HUDEP-2 (cell line): ENCODE measurements at regions not wholly inside any gene's neighbourhood (a gene's known extent, or its start where the extent isn't known, plus 50 kb on each side); places are given as distances from the start of the nearest gene placed in this dataset.

Experiments
- DNase-seq, 76 experiments: peaks; one replicate each; lab custom pipeline; 2025; ENCODE audit not compliant: unreplicated experiment in 76 of 76; lab: John Stamatoyannopoulos, UW

DNA sequence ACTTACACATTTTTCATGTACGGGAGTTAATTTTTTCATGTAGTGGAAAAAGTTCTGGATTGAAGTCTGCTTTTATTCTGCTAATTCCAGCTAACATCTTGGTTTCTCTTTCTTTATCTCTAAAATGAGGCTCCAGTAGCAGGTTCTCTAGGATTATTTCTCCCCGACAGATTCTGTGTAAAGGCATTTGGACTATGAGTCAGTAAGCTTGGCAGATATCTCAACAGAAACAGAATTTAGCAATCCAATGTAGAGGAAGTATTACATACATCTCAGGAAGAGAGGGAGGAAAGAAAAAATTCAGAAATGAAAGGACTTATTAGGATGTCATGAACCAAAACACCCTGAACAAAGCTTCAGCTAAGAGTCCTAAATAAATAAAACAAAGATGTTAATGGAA, 1682.3 kb upstream of the TENM3 start:
- no peak for DNase-seq

DNA sequence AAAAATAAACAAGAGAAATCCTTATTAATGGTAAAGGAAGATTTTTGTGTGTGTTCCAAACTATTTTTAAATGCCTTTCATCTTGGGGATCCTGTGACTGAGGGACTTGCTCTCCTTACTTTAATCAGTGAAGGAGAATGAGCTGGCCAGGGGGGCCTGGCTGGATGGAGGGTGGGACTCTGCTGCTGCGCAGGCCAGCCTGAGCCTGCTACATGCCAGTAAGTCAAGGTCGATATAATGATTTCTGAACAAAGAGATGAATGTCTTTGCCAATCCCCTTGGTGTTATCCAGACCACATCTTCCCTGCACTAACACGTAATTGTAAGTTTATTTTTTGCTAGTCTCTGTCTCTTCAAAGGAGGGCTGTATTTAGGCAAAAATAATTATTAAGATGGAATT, 1679.2 kb upstream of the TENM3 start:
- DNase-seq, result no peak

DNA sequence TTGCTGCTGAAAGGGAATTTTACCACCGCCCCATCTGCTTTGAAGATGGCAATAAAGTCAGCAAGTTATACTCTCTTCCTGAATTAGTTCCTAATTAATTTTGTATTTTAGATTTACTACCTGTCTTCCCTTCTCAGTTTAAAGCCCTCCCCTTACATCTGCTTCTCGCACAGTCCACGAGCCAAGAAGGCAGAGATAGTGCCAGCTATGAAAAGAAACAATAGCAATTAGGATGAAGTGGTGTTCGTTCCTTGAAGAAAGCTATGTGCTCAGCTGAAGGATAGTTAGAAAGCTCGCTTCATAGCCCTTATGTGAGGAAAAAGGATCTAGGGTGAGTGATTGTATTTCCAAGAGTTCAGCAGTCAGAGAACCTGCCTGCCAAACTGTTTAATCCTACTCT, 1678.8 kb upstream of the TENM3 start:
- no peak for DNase-seq

DNA sequence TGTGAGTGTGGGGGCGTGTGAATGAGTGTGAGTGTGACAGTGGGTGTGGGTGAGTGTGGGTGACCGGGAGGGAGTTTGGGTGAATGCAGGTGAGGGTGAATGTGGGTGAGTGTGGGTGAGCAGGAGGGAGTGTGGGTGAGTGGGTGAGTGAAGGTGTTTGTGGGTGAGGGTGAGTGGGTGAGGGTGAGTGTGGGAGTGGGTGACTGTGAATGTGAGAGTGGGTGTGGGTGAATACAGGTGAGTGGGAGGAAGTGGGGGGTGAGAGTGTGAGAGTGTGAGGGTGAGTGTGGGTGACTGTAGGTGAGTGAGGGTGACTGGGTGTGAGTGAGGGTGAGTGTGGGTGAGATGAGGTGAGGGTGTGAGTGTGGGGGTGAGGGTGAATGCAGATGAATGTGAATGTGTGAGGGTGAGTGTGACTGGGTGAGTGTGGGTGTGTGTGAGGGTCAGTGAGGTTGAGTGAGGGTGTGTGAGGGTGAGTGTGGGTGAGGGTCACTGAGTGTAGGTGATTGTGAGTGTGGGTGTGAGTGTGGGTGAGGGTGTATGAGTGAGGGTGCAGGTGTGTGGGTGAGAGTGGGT, 1677.3 kb upstream of the TENM3 start:
- no peak for DNase-seq

DNA sequence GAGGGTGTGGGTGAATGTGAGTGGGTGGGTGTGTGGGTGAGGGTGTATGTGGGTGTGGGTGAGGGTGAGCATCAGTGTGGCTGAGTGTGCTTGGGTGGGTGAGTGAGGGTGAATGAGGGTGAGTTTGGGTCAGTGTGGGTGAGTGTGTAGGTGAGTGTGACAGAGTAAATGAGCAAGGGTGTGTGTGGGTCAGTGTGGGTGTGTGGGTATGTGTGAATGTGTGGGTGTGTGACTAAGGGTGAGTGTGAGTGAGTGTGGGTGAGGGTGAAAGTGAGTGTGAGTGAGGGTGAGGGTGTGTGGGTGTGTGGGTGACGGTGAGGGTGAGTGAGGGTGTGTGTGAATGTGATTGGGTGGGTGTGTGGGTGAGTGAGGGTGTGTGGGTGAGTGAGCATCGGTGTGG, 1676.7 kb upstream of the TENM3 start:
- DNase-seq, result no peak

DNA sequence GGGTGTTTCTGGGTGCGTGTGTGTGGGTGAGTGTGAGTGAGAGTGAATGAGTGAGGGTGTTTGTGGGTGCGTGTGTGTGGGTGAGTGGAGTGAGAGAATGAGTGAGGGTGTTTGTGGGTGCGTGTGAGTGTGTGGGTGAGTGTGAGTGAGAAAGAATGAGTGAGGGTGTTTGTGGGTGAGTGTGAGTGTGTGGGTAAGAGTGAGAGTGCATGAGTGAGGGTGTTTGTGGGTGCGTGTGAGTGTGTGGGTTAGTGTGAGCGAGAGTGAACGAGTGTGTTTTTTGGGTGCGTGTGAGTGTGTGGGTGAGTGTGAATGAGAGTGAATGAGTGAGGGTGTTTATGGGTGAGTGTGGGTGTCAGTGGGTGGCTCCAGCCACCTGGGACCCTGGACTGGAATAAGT, 1676.1 kb upstream of the TENM3 start:
- no peak for DNase-seq

DNA sequence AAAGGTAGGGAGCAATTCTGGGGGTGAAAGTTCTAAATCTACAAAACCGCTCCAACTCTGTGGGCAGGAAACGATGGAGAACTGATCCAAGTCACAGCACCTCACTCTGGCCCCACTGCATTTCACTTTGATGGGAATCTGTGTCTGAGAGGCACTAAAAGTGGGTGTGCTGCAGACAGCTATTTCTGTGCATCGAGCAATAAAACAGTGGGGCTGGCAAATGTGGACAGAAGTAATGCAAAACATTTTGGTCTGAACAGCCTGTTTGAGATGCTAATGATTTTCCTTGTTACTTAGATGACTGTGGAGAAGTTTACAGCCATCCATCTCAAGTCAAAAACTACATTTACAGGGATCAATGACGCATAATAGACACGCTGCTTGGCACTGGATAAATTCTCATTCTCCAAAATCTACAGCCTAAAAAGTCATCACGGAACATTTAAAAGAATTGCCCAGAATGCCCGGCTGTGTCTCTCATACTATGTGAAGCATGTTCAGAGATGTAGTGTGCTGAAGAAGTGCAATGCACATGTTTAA, 1671.6 kb upstream of the TENM3 start:
- no peak for DNase-seq

DNA sequence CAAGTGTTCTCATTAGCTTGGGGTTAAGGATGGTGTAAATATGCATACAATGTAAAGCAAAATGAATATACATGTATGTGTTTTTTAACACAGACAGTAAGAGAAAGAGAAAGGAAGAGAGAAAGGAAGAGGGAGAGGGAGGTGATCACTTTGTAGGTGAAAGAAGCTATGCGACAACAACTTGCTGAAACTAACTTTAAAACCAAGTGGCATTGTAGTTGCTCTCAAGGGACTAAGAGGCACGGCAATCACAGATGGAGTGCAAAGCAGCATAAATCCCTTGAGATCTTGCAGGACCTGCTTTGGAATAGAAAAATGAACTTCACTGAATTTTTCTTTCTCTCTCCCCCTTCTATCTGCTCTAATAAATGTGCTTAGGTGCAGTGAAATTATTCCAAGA, 1665.0 kb upstream of the TENM3 start:
- DNase-seq, result no peak

DNA sequence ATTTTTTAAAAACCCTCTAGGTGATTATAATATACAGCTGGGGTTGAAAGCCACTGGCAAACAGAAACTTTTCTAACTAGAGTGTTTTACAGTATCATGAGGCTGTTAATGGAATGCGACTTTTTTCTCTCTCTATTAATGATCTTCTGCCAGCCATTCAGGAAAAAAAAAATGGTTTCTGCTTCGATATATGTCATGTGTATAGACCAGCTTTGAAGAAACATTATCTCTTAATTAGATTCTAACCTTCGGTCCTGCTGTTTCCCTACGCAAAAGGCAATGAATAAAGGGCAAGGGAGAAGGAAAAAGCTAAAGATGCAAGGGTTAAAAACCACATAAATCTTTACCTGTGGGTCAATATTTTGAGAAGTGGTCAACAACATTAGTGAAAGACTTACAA, 1662.1 kb upstream of the TENM3 start:
- no peak for DNase-seq

DNA sequence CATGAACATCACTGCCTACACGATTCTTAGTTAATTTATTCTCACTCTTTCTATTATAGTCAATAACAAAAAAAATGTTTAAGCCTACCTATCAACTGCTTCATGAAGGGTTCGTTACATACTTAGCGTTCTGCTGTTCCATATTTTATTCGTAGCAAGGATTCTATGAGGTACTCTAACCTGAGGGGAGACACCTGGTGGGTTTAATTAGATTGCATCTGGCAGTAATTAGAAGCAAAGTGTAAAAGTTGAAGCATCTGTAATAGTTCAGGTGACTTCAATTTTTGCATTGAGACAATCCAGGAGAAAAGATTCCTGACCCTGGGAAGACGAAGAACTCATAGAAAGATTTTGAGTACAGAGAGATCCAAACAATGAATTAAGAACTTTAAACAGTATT, 1655.8 kb upstream of the TENM3 start:
- DNase-seq, result no peak

DNA sequence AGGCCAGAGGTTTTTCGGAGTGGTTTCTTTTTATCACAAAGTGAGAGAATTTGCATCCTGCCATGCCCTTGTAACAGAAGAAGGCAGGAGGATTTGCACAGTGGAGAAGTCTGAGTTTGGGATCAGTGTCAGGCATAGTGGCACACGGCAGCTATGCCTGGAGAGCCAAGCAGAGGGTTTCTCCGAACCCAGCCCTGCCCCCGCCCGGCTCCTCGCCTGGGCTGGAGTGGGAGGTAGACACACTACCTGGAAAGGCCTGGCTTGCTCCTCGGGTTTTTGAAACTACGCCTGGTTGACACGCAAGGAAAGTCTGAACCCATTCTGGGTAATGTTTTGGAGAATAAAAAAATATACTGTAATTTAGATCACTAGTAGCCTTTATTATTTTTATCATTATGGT, 1653.6 kb upstream of the TENM3 start:
- no peak for DNase-seq

DNA sequence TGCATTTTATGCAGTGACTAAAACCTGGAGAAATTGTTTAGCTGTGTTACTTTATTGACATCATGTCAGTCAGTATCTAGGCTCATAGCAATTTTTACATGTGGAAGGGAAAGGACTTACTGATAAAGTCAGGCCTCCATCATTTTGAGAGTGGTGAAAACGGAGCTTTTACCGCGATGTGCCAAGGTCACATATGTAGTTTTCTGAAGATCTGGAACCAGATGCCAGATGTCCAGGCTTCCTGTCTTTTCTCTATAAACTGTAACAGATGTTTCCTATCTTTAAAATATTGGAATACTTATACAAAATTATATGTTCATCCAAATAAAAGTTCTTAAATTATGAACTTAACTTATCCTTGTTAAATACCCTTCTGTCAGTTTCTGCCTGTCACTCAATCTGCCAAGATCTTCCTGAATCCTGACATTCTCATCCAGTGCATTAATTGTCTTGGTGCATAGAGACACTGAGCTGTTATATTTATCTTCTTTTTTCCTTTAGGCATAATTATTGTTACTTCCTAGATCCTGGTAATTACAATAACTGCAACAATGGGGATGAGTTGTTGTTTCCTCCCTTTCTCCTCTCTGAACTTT, 1646.2 kb upstream of the TENM3 start:
- no peak for DNase-seq

DNA sequence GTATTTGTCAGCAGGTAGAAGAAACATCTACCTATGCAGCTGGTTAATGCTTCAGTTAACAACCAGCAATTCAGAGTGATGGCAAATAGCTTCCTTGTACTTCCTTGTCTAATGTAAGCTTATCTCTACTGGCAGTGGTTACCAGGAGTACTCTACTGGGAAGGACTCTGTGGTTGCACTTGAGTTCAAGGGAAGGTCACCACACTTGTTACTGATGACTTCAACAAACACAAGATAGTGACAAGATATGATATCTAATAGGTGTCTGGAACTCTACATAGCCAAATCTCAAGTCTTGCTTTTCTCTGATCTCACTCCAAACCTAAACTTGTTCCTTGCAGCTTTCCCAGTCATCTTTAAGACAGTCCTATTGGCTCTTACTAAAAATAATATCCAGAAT, 1644.9 kb upstream of the TENM3 start:
- no peak for DNase-seq

DNA sequence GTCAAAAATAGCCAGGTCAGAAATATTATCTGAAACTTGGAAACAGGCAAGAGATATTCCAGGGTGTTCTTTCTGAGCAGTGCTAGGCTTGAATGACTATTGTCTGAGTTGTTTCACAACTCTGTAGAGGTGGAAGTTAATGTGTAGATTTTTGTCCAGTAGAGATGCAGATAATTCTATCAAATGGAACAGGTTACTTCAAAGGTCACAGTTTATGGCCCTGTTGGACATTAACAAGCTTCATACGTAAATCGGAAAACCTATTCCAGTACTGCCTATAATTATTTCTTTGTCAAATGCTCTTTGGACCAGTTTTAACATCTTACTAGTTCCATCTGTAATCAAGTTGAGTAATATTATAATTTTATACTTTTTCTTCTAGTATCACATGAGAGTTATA, 1639.4 kb upstream of the TENM3 start:
- DNase-seq, result no peak

DNA sequence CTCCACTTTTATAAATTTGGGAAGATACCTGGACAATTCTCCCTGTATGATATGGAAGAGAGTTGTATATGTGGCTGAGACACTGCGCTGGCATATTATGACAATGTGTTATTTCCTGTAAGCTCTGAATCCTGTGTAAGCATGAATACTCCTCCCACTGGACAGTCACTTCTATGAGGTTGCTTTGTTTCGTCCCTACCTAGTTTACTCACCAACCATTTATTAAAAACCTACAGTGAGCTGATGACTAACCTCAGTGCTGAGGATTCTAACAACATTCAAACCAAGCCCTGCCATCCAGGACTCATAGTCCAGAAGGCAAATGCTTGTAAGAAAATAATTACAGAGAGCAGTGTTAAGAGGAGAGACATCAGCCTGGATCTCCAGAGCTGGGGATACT, 1632.9 kb upstream of the TENM3 start:
- no peak for DNase-seq

DNA sequence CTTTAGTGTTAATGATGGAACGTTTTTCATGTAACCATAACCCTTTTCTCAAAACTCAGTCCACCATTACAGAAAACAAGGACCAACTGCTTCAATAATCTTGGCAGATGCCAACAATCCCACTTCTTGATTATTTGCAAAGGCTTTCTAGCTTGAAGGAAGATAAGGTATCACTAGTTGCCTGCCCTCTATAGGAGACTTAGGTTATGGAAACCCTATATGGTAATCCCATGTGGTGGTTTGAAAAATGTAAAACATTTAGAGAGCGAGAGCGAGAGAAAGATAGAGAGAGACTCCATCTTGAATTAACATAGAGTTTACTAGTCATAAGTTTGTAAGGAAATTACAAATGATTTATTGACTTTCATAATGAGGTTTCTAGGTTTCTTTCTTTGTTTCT, 1627.5 kb upstream of the TENM3 start:
- DNase-seq, result no peak

DNA sequence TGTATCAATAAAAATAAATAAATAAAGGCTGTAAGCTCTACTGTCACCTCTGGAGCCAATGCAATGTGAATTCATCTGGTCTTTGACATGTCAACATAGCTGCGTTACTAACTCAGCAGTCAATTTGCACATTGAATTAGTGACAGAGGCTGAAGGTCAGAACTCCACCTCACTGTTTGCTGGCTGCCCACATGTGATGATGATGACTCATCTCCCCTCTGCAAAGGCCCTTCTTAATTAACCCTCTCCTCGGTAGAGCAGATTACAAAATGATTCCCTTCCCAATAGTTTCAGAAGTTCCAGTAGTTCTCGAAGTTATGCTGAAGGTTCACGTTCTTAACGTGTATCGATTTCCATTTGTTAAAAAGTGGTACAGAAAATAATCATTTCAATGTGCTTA, 1626.0 kb upstream of the TENM3 start:
- no peak for DNase-seq

DNA sequence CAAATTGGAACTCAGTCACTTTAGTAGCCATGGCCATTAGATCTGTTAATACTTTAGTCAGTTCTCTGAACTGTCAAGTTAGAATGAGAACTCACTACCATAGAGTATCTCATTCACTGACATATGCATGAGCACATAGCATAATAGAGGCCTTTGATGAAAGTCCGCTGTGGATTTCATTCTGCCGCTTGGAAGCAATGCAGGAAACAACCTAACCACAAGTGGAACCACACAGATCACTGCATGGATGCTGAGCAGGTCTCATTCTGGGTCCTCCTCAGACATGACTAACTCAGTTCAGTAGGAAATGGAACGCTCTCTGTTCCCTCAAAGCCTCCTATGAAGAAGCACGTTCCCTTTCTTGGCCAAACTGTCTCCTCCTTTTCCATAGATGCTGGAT, 1624.8 kb upstream of the TENM3 start:
- no peak for DNase-seq

DNA sequence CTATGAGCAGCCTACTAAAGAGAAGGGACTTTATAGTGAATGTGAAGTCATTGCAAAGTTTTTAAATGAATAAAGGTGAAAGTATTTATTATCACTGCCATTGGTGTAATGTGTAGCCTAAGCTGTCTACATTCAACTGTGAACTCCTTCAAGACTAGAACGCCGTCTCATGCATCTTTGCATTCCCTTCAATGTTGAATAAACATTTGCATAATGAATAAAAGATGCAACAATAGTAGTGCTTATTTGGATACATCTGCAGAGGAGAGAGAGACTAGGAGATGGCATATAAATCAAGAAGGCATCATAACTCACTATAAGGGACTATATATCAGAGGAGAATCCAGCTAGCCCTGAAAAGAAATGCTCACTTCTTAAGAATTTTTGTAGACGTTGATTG, 1623.8 kb upstream of the TENM3 start:
- no peak for DNase-seq

DNA sequence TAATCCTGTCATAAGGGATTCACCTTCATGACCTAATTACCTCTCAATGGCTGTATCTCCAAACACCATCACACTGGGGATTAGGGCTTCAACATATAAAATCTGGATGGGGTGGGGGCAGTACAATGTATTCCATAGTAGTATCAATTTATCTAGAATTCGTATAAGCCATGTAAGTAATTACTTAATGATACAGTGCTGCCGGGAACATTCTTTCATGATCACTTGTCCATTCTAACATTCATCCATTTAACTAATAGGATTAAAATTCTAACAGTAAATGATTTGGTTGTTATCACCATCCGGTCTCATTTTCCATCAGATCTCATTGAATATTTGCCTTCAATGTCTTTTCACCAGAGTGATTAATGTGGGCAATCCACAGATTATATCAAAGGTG, 1620.9 kb upstream of the TENM3 start:
- no peak for DNase-seq

DNA sequence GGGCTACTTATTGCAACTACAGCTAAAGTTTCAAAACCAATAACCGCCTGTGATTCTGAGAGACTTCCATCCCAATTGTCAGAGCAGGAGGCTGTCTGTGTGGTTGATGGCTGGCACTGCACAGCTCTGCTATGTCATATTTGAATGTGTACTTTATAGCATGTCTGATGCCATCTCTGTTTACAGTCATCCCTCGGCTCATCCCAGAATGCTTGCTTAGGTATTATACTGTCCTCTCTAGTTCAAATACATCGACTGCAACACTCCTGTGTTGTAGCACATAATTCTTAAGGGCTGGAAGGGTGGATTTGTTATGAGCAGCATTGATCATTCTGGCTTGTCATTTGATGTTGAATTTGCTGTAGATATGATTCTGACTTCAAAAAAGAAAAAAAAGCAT, 1617.5 kb upstream of the TENM3 start:
- DNase-seq, result no peak

DNA sequence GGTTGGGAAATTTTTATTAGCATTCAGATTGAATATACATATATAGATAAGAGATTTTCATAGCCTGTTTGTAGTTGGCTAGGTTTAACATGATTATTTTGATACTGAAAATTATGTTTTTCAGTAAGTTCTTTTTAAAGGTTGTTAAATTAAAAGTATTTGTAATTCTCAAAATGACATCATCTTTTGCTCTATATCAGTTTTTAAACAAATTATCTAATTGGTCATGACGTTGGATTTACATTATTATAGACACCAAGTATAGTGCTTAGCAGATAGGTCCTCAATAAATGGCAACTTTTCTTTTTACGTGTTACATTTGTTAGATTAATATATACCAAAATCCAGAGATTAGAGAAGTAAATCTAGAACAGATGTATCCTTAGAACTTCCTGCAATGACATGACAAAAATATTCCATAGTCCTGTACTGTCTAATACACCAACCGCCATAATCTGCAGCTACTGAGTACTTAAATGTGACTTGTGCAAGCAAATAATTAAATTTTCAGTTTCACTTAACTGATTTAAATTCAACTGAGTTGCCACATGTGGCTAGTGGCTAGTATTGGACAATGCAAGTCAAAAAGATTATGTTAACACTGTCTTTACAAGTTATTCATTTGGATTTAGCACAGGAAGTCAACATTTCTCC, 1613.1 kb upstream of the TENM3 start:
- no peak for DNase-seq
